Thoracic aorta (tissue), 2 donors: ENCODE measurements at regions not wholly inside any gene's neighbourhood (a gene's known extent, or its start where the extent isn't known, plus 50 kb on each side); places are given as distances from the start of the nearest gene placed in this dataset.

Experiments
- ATAC-seq: fragments of 150-250 bp; one replicate; pipeline ENCODE4 v1.8.0; 2017; ENCODE audit warnings: low read depth; ENCODE audit not compliant: insufficient number of reproducible peaks, low FRiP score
- DNase-seq: peaks from one replicate; pipeline ENCODE4 v3.0.0-alpha.2; 2020; ENCODE audit warnings: low spot score
- H3K27ac ChIP-seq, 2 donors: fragments of 200-600 bp; sonication (generic); 1 replicate in 1 of 2; 2 replicates in 1 of 2; pipeline ENCODE4 v1.5.1; 2016; ENCODE audit warnings: mild to moderate bottlenecking in 2 of 2, moderate library complexity in 2 of 2
- H3K27me3 ChIP-seq: fragments of 200-600 bp; sonication (generic); replicated peaks from 2 replicates; pipeline ENCODE4 v1.6.0; 2016; ENCODE audit warnings: mild to moderate bottlenecking; ENCODE audit not compliant: insufficient read depth
- H3K36me3 ChIP-seq: fragments of 200-600 bp; sonication (generic); one replicate; pipeline ENCODE4 v1.5.1; 2016
- H3K4me1 ChIP-seq, 2 donors: fragments of 200-600 bp; sonication (generic); 1 replicate in 1 of 2; 2 replicates in 1 of 2; pipeline versions ENCODE4 v1.5.1 to v1.6.0; 2016; ENCODE audit warnings: low read depth in 2 of 2, mild to moderate bottlenecking in 1 of 2; ENCODE audit not compliant: control insufficient read depth in 1 of 2
- H3K4me3 ChIP-seq: fragments of 200-600 bp; sonication (generic); 2 replicates; pipeline ENCODE4 v1.5.1; 2016; ENCODE audit warnings: mild to moderate bottlenecking
- H3K9me3 ChIP-seq: fragments of 200-600 bp; sonication (generic); 2 replicates; pipeline ENCODE4 v1.5.1; 2016
- CTCF ChIP-seq: fragments of 200-600 bp; sonication (generic); IDR thresholded peaks from one replicate; pipeline ENCODE4 v1.5.1; 2019; ENCODE audit warnings: antibody characterized with exemption

GRCh38 chr2:12510070-12510469 is 206.7 kb upstream of the TRIB2 start:
- ATAC-seq (no peak), DNase-seq (no peak)
- H3K9me3 ChIP-seq, result no peaks in the 10 kb centered on the region
- no peaks in the 10 kb centered on the region for H3K27me3 ChIP-seq
- H3K36me3 ChIP-seq, result no peaks in the 10 kb centered on the region
- no peak overlapping the region for H3K4me3 ChIP-seq
- no peak for TF ChIP-seq CTCF
- H3K4me1 ChIP-seq, result no peaks in the 10 kb centered on the region
- no peak overlapping the region for H3K27ac ChIP-seq

- ATAC-seq (no peak), DNase-seq (no peak)
- H3K4me3 ChIP-seq, result no peak overlapping the region
- no peak overlapping the region for H3K27ac ChIP-seq
- H3K27me3 ChIP-seq, result no peaks in the 10 kb centered on the region
- TF ChIP-seq CTCF, result no peak
- H3K4me1 ChIP-seq, result no peaks in the 10 kb centered on the region
- no peaks in the 10 kb centered on the region for H3K36me3 ChIP-seq
- no peaks in the 10 kb centered on the region for H3K9me3 ChIP-seq
These were observed 203.4 kb upstream of the TRIB2 start for GRCh38 chr2:12513339-12513738.

- no peak overlapping the region for H3K4me3 ChIP-seq
- H3K9me3 ChIP-seq, result no peaks in the 10 kb centered on the region
- no peaks in the 10 kb centered on the region for H3K36me3 ChIP-seq
- no peaks in the 10 kb centered on the region for H3K4me1 ChIP-seq
- ATAC-seq (no peak), DNase-seq (no peak)
- no peak overlapping the region for H3K27ac ChIP-seq
- no peak for TF ChIP-seq CTCF
- H3K27me3 ChIP-seq, result no peaks in the 10 kb centered on the region
These were observed 202.6 kb upstream of the TRIB2 start for GRCh38 chr2:12514168-12514567.

GRCh38 chr2:12514631-12515437 is 201.9 kb upstream of the TRIB2 start:
- no peaks in the 10 kb centered on the region for H3K9me3 ChIP-seq
- no peaks in the 10 kb centered on the region for H3K27me3 ChIP-seq
- H3K27ac ChIP-seq, result no peak overlapping the region
- no peaks in the 10 kb centered on the region for H3K36me3 ChIP-seq
- no peak for DNase-seq
- no peak for TF ChIP-seq CTCF
- H3K4me3 ChIP-seq, result no peak overlapping the region
- H3K4me1 ChIP-seq, result no peaks in the 10 kb centered on the region
- no peak for ATAC-seq

- Histone ChIP-seq H3K4me3 (no peak overlapping the region), H3K36me3 (no peaks in the 10 kb centered on the region), H3K27me3 (no peaks in the 10 kb centered on the region), H3K9me3 (no peaks in the 10 kb centered on the region), H3K4me1 (no peaks in the 10 kb centered on the region), H3K27ac (no peak overlapping the region)
- DNase-seq (no peak), ATAC-seq (no peak)
- TF ChIP-seq CTCF, result no peak
These were observed 200.9 kb upstream of the TRIB2 start for GRCh38 chr2:12515871-12516270.
